DND-41 (cell line): ENCODE measurements at regions not wholly inside any gene's neighbourhood (a gene's known extent, or its start where the extent isn't known, plus 50 kb on each side); places are given as distances from the start of the nearest gene placed in this dataset.

Source experiments
- ATAC-seq: fragments of 200-7000 bp; cut with Tn5 transposase; 3 replicates; pipeline ENCODE4 v1.9.1; 2021; ENCODE audit warnings: low read depth; ENCODE audit not compliant: insufficient read depth
- DNase-seq: peaks from one replicate; pipeline ENCODE4 v3.0.0-alpha.2; 2020
- H2AFZ ChIP-seq: 2 replicates; pipeline ENCODE4 v1.6.0; 2012; ENCODE audit warnings: low read depth, low read length
- H3K27ac ChIP-seq: 2 replicates; pipeline ENCODE4 v1.5.1; 2012; ENCODE audit warnings: low read length, inconsistent platforms
- H3K27me3 ChIP-seq: fragments of 200-600 bp; sonication (generic); 2 replicates; pipeline ENCODE4 v1.6.0; 2012; ENCODE audit warnings: low read length, mild to moderate bottlenecking, inconsistent platforms; ENCODE audit not compliant: insufficient read depth, poor library complexity
- H3K36me3 ChIP-seq: 2 replicates; pipeline ENCODE4 v1.5.1; 2012; ENCODE audit warnings: low read length, inconsistent platforms; ENCODE audit not compliant: insufficient read depth
- H3K4me1 ChIP-seq: 2 replicates; pipeline ENCODE4 v1.5.1; 2012; ENCODE audit warnings: mild to moderate bottlenecking, low read length; ENCODE audit not compliant: insufficient read depth
- H3K4me2 ChIP-seq: 2 replicates; pipeline ENCODE4 v1.6.0; 2012; ENCODE audit warnings: mild to moderate bottlenecking, moderate library complexity, low read length, inconsistent platforms; ENCODE audit not compliant: insufficient read depth
- H3K4me3 ChIP-seq, 2 experiments: fragments of 200-600 bp in 1 of 2; shearing (Covaris generic) in 1 of 2; 2 replicates each; pipeline ENCODE4 v1.5.1; 2012 to 2016; ENCODE audit warnings: inconsistent platforms in 2 of 2, low read length in 2 of 2, mild to moderate bottlenecking in 2 of 2, low read depth in 1 of 2, moderate library complexity in 1 of 2
- H3K79me2 ChIP-seq: 2 replicates; pipeline ENCODE4 v1.6.0; 2012; ENCODE audit warnings: low read length, inconsistent platforms; ENCODE audit not compliant: insufficient read depth
- H3K9ac ChIP-seq: 2 replicates; pipeline ENCODE4 v1.6.0; 2012; ENCODE audit warnings: low read depth, mild to moderate bottlenecking, inconsistent platforms, low read length, moderate library complexity
- H3K9me3 ChIP-seq: 2 replicates; pipeline ENCODE4 v1.5.1; 2012; ENCODE audit warnings: low read length, moderate library complexity, mild to moderate bottlenecking, inconsistent platforms; ENCODE audit not compliant: insufficient read depth, severe bottlenecking
- H4K20me1 ChIP-seq: 2 replicates; pipeline ENCODE4 v1.6.0; 2012; ENCODE audit warnings: low read length; ENCODE audit not compliant: insufficient read depth
- EZH2 ChIP-seq: IDR thresholded peaks from 3 replicates; pipeline ENCODE4 v1.6.1; 2012; ENCODE audit warnings: borderline replicate concordance, low read depth, mild to moderate bottlenecking, moderate library complexity, low read length, inconsistent platforms; ENCODE audit not compliant: severe bottlenecking
- TF ChIP-seq, protein P1 (sequence below): IDR thresholded peaks from 2 replicates; pipeline ENCODE4 v1.5.1; 2012; ENCODE audit warnings: borderline replicate concordance, low read length, moderate library complexity, mild to moderate bottlenecking; ENCODE audit not compliant: poor library complexity, severe bottlenecking; ENCODE audit errors: extremely low read depth

GRCh38 chr12:45543887-45544286 lies 185.6 kb upstream of the ARID2 start:
- TF ChIP-seq, protein P1, sequence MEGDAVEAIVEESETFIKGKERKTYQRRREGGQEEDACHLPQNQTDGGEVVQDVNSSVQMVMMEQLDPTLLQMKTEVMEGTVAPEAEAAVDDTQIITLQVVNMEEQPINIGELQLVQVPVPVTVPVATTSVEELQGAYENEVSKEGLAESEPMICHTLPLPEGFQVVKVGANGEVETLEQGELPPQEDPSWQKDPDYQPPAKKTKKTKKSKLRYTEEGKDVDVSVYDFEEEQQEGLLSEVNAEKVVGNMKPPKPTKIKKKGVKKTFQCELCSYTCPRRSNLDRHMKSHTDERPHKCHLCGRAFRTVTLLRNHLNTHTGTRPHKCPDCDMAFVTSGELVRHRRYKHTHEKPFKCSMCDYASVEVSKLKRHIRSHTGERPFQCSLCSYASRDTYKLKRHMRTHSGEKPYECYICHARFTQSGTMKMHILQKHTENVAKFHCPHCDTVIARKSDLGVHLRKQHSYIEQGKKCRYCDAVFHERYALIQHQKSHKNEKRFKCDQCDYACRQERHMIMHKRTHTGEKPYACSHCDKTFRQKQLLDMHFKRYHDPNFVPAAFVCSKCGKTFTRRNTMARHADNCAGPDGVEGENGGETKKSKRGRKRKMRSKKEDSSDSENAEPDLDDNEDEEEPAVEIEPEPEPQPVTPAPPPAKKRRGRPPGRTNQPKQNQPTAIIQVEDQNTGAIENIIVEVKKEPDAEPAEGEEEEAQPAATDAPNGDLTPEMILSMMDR = peak; percentile 92
- no peak for TF ChIP-seq EZH2
- no peaks in the 10 kb centered on the region for H3K27me3 ChIP-seq
- peak overlapping the region; percentile 61 for H2AFZ ChIP-seq
- no peak overlapping the region for H3K9ac ChIP-seq
- DNase-seq = peak; percentile 80
- H3K79me2 ChIP-seq = no peaks in the 10 kb centered on the region
- peaks cover 18% of the 10 kb centered on the region for H3K4me1 ChIP-seq
- ATAC-seq = peak; percentile 94
- no peaks in the 10 kb centered on the region for H3K9me3 ChIP-seq
- peak overlapping the region; percentile 30 for H3K4me2 ChIP-seq
- no peaks in the 10 kb centered on the region for H4K20me1 ChIP-seq
- H3K4me3 ChIP-seq = no peak overlapping the region
- H3K27ac ChIP-seq = peak overlapping the region; percentile 31; the same call in 1 of the 2 replicates
- no peaks in the 10 kb centered on the region for H3K36me3 ChIP-seq

DNA sequence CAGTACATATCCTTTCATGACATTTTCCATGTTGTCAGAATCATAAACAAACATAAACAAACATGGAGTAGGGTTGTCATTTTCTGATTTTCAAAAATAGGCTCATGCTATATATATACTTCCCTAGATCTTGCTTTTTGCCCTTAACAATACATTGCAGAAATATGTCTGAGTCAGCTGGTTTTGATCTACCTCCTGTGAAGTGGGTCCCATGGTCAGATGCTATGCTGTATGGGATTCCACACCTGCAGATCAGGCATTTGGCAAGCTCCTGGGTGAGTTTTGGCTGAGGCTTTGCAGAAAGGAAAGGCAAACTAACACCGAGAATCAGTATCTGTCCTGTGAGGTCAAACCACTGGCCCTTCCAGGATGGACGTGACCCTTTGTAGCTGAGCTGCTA lies 183.0 kb upstream of the ARID2 start:
- H3K4me2 ChIP-seq = no peak overlapping the region
- no peak overlapping the region for H3K27ac ChIP-seq
- TF ChIP-seq, protein P1 = no peak
- no peak overlapping the region for H2AFZ ChIP-seq
- no peak for DNase-seq
- no peaks in the 10 kb centered on the region for H3K79me2 ChIP-seq
- ATAC-seq = no peak
- no peaks in the 10 kb centered on the region for H4K20me1 ChIP-seq
- H3K27me3 ChIP-seq = no peaks in the 10 kb centered on the region
- H3K9ac ChIP-seq = no peak overlapping the region
- peaks cover 17% of the 10 kb centered on the region for H3K4me1 ChIP-seq
- no peaks in the 10 kb centered on the region for H3K9me3 ChIP-seq
- H3K4me3 ChIP-seq = no peak overlapping the region
- H3K36me3 ChIP-seq = no peaks in the 10 kb centered on the region

DNA sequence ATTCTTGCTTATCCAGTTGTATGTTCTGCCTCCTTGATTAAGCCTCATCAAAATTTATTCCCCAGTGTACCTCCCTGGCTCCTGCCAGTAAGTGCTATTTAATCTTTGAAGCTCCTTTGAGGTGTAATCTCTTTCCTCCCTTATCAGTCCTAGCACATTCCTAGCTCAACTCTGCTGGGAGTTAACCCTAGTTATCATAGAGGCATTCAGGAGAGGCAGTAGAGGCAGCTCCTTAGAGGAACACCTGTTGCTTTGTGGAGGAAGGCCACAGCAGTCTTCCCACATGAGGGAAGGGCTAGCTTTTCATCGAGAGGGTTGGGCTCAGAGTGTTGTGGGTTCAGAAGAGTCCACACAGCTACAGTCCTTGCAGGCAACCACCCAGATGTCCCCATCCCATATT lies 182.4 kb upstream of the ARID2 start:
- H3K36me3 ChIP-seq = no peaks in the 10 kb centered on the region
- H3K79me2 ChIP-seq = no peaks in the 10 kb centered on the region
- H3K9ac ChIP-seq = no peak overlapping the region
- ATAC-seq = no peak
- peaks cover 17% of the 10 kb centered on the region for H3K4me1 ChIP-seq
- no peaks in the 10 kb centered on the region for H3K9me3 ChIP-seq
- no peak overlapping the region for H3K4me2 ChIP-seq
- no peaks in the 10 kb centered on the region for H3K27me3 ChIP-seq
- H2AFZ ChIP-seq = no peak overlapping the region
- no peaks in the 10 kb centered on the region for H4K20me1 ChIP-seq
- H3K4me3 ChIP-seq = no peak overlapping the region
- TF ChIP-seq, protein P1 = no peak
- H3K27ac ChIP-seq = no peak overlapping the region
- DNase-seq = no peak

DNA sequence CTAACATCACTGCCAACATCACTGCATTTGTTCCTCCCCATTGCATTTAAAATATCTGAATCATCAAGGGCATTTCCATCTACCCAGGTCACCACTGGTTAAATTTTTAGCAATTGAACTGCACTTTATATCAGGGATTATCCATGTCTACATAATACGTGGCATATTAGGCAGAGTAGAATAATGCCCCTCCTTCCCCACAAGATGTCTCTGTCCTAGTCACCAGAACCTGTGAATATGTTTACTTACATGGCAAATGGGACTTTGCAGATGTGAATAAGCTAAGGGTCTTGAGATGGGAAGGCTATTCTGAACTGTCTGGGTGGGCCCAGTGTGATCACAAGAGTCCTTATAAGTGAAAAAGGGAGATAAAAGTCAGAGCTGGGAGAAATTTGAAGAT lies 181.7 kb upstream of the ARID2 start:
- no peaks in the 10 kb centered on the region for H3K9me3 ChIP-seq
- TF ChIP-seq, protein P1 = peak; percentile 47
- TF ChIP-seq EZH2 = no peak
- H3K27ac ChIP-seq = no peak overlapping the region
- H3K4me3 ChIP-seq = no peak overlapping the region
- peaks cover 17% of the 10 kb centered on the region for H3K4me1 ChIP-seq
- H3K79me2 ChIP-seq = no peaks in the 10 kb centered on the region
- H4K20me1 ChIP-seq = no peaks in the 10 kb centered on the region
- 0 out of 3 replicates have a peak, but pooled peaks have one; percentile 37 for ATAC-seq
- H3K36me3 ChIP-seq = no peaks in the 10 kb centered on the region
- no peak for DNase-seq
- H3K4me2 ChIP-seq = no peak overlapping the region
- H3K27me3 ChIP-seq = no peaks in the 10 kb centered on the region
- H3K9ac ChIP-seq = no peak overlapping the region
- no peak overlapping the region for H2AFZ ChIP-seq
